Small intestine (tissue), 7 donors: ENCODE measurements at regions not wholly inside any gene's neighbourhood (a gene's known extent, or its start where the extent isn't known, plus 50 kb on each side); places are given as distances from the start of the nearest gene placed in this dataset.

ENCODE experiments used
- DNase-seq, 2 donors: peaks; one replicate each; pipeline versions ENCODE4 v3.0.0 to v3.0.0-alpha.2; 2013
- FAIRE-seq: peaks from 2 replicates; lab custom pipeline; 2012; peaks lifted over from hg19 to GRCh38; lab: Jason Lieb, UNC
- H3K27ac ChIP-seq, 3 donors: one replicate each; pipeline ENCODE4 v1.5.1; 2013; ENCODE audit warnings: low read length in 2 of 3, mild to moderate bottlenecking in 2 of 3, control low read depth in 1 of 3, inconsistent platforms in 1 of 3, low read depth in 1 of 3, moderate library complexity in 1 of 3
- H3K27me3 ChIP-seq, 3 donors: one replicate each; pipeline ENCODE4 v1.6.1; 2013; ENCODE audit warnings: low read length in 3 of 3, inconsistent platforms in 1 of 3; ENCODE audit not compliant: control insufficient read depth in 3 of 3, insufficient read depth in 3 of 3
- H3K36me3 ChIP-seq, 3 donors: one replicate each; pipeline ENCODE4 v1.6.1; 2013; ENCODE audit warnings: low read length in 3 of 3, inconsistent platforms in 1 of 3, low read depth in 1 of 3, mild to moderate bottlenecking in 1 of 3, moderate library complexity in 1 of 3; ENCODE audit not compliant: control insufficient read depth in 3 of 3, insufficient read depth in 2 of 3
- H3K4me1 ChIP-seq, 3 donors: one replicate each; pipeline ENCODE4 v1.6.1; 2013; ENCODE audit warnings: low read length in 2 of 3, inconsistent platforms in 1 of 3, low read depth in 1 of 3, mild to moderate bottlenecking in 1 of 3, moderate library complexity in 1 of 3; ENCODE audit not compliant: control insufficient read depth in 3 of 3, insufficient read depth in 2 of 3
- H3K4me3 ChIP-seq, 3 donors: one replicate each; pipeline ENCODE4 v1.5.1; 2013; ENCODE audit warnings: low read length in 3 of 3, control low read depth in 1 of 3, inconsistent platforms in 1 of 3, low read depth in 1 of 3, mild to moderate bottlenecking in 1 of 3, moderate library complexity in 1 of 3
- H3K9me3 ChIP-seq, 2 donors: one replicate each; pipeline ENCODE4 v1.6.1; 2013; ENCODE audit warnings: low read depth in 1 of 2, low read length in 1 of 2; ENCODE audit not compliant: control insufficient read depth in 2 of 2, insufficient read depth in 1 of 2
- WGBS, 3 donors: extraction: QIAGEN DNeasy Blood & Tissue Kit; methylation state at CpG; one replicate each; pipeline ENCODE4 v1.1.7; 2013; 5-methylcytosine and 5-hydroxymethylcytosine counted together
- donor health status: healthy with polysubstance abuse.
- donor health status: control.
- donor health status: control.
- donor health status: Bipolar disorder and iron deficiency.
- donor health status: healthy.

DNA sequence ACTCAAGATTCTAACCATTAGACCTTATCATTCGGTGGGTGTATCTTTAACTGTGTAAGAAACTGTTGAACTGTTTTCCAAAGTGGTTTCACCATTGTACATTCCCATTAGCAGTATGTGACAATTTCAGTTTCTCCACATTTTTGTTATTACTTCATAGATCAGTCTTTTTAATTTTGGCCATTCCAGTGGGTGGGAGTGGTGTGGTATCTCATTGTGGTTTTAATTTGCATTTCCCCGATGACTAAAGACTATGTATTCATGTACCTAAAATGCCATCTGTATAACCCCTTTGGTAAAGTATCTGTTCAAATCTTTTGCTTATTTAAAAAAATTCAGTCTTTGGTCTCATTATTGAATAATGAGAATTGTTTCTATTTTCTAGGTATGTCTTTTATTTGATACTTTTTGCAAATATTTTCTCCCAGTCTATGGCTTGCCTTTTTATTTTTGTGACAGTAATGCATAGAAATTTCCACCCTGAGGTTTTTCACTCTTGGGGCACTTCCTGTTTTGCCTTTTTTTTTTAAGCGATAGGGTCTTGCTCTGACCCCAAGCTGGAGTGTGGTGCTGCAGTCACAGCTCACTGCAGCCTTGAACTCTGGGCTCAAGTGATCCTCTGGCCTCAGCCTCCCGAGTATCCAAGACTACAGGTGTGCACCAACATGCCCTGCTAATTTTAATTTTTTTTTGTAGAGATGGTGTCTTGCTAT lies 141.1 kb upstream of the ITGB1 start:
- 68 to 83% (median 74%) methylated on average over 4 of the region's 4 CpGs for WGBS, 3 donors
- DNase-seq: no peak
- Histone ChIP-seq H3K27ac (no peak overlapping the region), H3K4me1 (no peaks in the 10 kb centered on the region), H3K36me3 (no peaks in the 10 kb centered on the region), H3K4me3 (no peak overlapping the region), H3K27me3 (peaks cover 0 to 4% (median 0%) of the 10 kb centered on the region in 3 donors), H3K9me3 (peaks cover 0 to 19% of the 10 kb centered on the region in 2 donors)
- FAIRE-seq: no peak

DNA sequence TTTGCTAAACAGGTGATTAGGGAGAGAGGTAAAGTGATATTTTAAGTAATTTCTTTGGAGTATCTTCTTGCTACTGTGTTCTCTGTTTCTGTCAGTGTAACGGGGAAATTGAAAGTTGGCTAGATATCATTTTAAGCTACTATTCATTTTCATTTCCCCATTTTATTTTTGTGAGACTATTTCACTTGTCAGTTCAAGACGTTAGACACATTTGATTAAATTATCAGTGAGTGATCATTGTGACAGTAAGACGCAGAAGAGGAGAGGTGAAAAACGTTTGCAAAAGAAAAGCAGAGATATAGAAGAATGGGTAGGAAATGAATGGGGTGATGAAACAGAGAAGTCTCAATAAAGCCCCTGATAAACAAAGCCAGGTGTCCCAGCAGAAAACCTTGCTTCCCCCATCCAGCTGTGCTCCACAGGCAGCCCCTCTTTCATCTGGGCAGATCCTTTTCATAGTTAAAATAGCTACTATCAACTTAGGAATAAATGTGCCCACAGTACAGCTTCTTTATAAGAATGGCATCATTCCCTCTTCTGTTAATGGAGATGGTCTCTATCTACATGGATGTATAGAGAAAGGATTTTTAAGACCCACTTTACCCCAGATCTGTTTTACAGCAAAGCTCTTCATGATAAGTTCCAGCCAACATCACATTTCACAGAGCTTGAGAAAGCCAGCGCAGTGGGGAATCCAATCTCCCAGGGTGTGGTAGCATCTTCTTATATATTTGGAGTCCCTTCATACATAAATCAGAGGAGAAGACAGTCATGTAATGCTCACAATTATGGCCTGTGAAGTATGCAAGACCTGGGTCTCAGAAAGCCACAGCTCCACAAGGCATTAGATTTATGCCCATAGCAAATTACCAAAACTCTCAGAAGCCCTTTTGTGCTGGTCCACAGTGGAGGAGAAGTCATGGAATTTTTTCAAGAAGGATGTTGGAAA lies 138.1 kb upstream of the ITGB1 start:
- FAIRE-seq (no peak), DNase-seq (no peak)
- no peak overlapping the region for H3K27ac ChIP-seq
- peaks cover 0 to 7% of the 10 kb centered on the region in 2 donors for H3K9me3 ChIP-seq
- H3K4me1 ChIP-seq: no peaks in the 10 kb centered on the region
- H3K36me3 ChIP-seq: no peaks in the 10 kb centered on the region
- H3K27me3 ChIP-seq: peaks cover 0 to 4% (median 0%) of the 10 kb centered on the region in 3 donors
- H3K4me3 ChIP-seq: no peak overlapping the region
- WGBS, 3 donors: 59 to 63% (median 63%) methylated on average over 5 of the region's 5 CpGs

DNA sequence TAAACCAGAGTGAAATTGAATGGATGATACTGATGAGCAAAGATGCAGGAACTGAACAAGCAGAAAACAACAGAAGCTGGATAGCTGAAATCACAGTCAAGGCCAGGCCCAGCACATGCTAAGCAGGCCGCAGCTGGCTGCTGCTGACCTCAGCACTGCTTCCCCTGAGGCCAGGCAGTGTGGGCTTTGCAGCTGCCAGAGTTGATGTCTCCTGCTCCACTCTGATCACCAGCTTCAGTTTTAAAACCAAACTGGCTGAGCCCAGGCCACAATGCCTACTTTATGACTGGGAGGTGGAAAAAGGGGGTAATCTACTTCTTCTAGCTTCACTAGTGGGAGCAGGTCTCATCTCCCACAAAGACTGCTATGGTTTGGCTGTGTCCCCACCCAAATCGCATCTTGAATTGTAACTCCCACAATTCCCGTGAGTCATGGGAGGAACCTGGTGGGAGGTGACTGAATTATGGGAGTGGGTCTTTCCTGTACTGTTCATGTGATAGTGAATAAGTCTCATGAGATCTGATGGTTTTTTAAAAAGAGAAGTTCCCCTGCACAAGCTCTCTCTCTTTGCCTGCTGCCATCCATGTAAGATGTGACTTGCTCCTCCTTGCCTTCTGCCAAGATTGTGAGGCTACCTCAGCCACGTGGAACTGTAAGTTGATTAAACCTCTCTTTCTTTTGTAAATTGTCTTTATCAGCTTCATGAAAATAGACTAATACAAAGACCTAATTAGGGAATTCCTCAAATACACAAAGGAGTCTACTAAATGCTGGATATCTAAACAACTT lies 136.4 kb upstream of the ITGB1 start:
- FAIRE-seq: no peak
- WGBS, 3 donors: 74 to 82% (median 78%) methylated on average over 4 of the region's 4 CpGs

DNA sequence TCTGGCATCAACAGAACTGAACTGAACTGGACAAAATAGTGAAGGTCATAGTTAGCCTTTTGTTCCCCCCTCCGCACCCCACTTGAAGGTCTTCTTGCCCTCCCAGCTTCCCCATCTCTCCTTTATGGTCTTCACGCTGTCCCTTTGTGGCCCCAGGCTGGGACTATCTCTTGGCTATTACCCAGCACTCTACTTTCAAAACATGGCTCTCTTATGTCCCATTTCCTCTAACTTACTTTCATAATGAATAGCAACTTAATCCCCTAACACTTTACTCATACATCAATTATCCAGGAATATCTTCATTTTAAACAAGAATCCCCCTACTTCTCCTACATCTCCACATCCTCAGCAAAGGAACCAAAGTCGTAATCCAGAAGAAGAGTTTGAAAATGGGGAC lies 135.3 kb upstream of the ITGB1 start:
- no peak for FAIRE-seq
- DNase-seq: no peak
- Histone ChIP-seq H3K27me3 (peaks cover 0 to 4% (median 0%) of the 10 kb centered on the region in 3 donors), H3K36me3 (no peaks in the 10 kb centered on the region), H3K4me3 (no peak overlapping the region), H3K9me3 (peaks cover 0 to 7% of the 10 kb centered on the region in 2 donors), H3K27ac (no peak overlapping the region), H3K4me1 (no peaks in the 10 kb centered on the region)
- WGBS, 3 donors: 85 to 88% (median 86%) methylated on average over 3 of the region's 3 CpGs

More for the DNA sequence above, 136.4 kb upstream of the ITGB1 start:
- Histone ChIP-seq H3K27ac (no peak overlapping the region), H3K27me3 (peaks cover 0 to 4% (median 0%) of the 10 kb centered on the region in 3 donors), H3K4me3 (no peak overlapping the region), H3K36me3 (no peaks in the 10 kb centered on the region), H3K9me3 (peaks cover 0 to 7% of the 10 kb centered on the region in 2 donors), H3K4me1 (no peaks in the 10 kb centered on the region)
- DNase-seq: no peak

DNA sequence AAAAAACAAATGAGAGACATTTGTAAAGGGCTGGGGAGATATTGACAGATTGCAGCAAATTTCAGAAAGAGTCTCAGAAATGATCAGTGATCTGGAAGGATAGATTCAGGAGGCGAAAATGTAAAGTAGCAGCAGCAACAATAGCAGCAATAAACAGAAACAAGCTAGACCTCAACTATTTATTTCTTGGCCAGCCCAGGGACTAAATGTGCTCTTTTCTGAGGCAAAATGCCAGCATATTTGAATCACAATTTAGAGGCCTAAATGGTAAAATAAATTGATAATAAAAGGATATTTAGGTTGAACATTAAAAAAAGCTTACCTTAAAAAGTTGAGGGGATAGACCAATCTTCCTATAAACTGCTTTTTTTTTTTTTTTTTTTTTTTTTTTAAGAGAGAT lies 134.6 kb upstream of the ITGB1 start:
- no peak overlapping the region for H3K4me3 ChIP-seq
- DNase-seq: no peak
- no peak for FAIRE-seq
- no peak overlapping the region for H3K27ac ChIP-seq
- peaks cover 0 to 4% (median 0%) of the 10 kb centered on the region in 3 donors for H3K27me3 ChIP-seq
- 82 to 94% (median 89%) methylated on average over 1 of the region's 1 CpG for WGBS, 3 donors
- peaks cover 0 to 10% of the 10 kb centered on the region in 2 donors for H3K9me3 ChIP-seq
- no peaks in the 10 kb centered on the region for H3K4me1 ChIP-seq
- no peaks in the 10 kb centered on the region for H3K36me3 ChIP-seq

DNA sequence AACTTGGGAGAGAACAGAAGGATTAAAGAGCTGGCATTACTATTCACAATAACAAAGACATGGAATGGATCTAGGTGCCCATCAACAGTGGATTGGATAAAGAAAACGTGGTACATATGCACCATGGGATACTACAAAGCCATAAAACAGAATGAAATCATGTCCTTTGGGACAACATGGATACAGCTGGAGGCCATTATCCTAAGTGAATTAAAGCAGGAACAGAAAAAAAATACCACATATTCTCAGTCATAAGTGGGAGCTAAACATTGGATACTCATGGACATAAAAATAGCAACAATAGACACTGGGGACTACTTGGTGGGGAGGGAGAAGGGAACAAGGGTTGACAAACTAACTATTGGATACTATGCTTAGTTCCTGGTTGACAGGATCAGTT lies 133.2 kb upstream of the ITGB1 start:
- peaks cover 0 to 10% of the 10 kb centered on the region in 2 donors for H3K9me3 ChIP-seq
- H3K4me1 ChIP-seq: no peaks in the 10 kb centered on the region
- 28 to 53% (median 46%) methylated on average over 1 of the region's 1 CpG for WGBS, 3 donors
- no peak overlapping the region for H3K4me3 ChIP-seq
- FAIRE-seq (no peak), DNase-seq (no peak)
- no peak overlapping the region for H3K27ac ChIP-seq
- no peaks in the 10 kb centered on the region for H3K36me3 ChIP-seq
- H3K27me3 ChIP-seq: peaks cover 0 to 4% (median 0%) of the 10 kb centered on the region in 3 donors

DNA sequence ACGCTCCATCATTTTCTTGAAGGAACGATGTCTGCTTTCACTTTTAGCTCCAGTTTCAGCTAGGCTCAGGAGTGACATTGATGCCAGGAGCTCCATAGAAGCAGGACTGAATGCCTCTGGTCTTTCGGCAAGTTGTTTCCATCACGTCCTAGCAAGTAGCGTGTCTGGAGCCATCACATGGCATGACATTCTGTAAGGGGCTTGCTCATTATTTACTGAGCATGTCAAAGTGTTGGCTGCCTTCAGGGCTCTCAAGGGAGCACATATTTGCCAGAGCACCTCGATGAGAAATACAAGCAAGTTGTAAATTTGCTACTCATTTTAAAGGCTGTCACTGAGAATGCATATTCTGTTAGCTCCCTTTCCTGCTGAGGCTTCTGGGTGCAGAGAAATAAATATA lies 131.0 kb upstream of the ITGB1 start:
- Histone ChIP-seq H3K4me3 (no peak overlapping the region), H3K27ac (no peak overlapping the region), H3K27me3 (no peaks in the 10 kb centered on the region), H3K36me3 (no peaks in the 10 kb centered on the region), H3K9me3 (peaks cover 0 to 2% of the 10 kb centered on the region in 2 donors), H3K4me1 (no peaks in the 10 kb centered on the region)
- FAIRE-seq: no peak
- WGBS, 3 donors: 86 to 90% (median 89%) methylated on average over 6 of the region's 6 CpGs
- no peak for DNase-seq

DNA sequence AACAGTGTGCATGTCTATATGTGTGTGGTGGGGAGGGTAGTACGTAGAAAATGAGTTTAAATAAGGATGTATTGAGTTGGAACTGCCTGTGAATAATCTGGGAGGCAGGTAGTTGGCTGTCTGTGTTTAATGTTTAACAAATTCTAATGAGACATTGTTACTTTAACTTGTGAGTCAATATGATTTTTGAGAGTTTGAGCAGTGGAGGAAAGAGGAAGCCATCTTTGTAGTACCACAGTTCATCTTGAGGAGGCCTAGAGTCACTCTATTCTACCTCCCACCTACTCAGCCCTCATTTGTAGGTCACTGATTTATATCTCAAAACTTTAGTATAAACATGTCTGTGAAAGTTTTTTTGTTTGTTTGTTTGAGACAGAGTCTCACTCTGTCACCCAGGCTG lies 129.9 kb upstream of the ITGB1 start:
- H3K4me3 ChIP-seq: no peak overlapping the region
- FAIRE-seq: no peak
- WGBS, 3 donors: 48 to 72% (median 52%) methylated on average over 1 of the region's 1 CpG
- no peak overlapping the region for H3K27ac ChIP-seq
- H3K36me3 ChIP-seq: no peaks in the 10 kb centered on the region
- H3K4me1 ChIP-seq: no peaks in the 10 kb centered on the region
- peaks cover 0 to 2% of the 10 kb centered on the region in 2 donors for H3K9me3 ChIP-seq
- H3K27me3 ChIP-seq: no peaks in the 10 kb centered on the region
- no peak for DNase-seq
